Panc1 (cell line): ENCODE measurements at regions not wholly inside any gene's neighbourhood (a gene's known extent, or its start where the extent isn't known, plus 50 kb on each side); places are given as distances from the start of the nearest gene placed in this dataset.

ENCODE experiments used
- ATAC-seq: fragments of 200-7000 bp; cut with Tn5 transposase; 2 replicates; pipeline ENCODE4 v1.9.1; 2020; ENCODE audit warnings: mild to moderate bottlenecking, moderate library complexity
- BruUV-seq: library from RNA; stranded (reverse); fragments of 400-500 nt; replicated peaks from 2 replicates; lab custom pipeline; 2021; lab: Mats Ljungman, UMichigan
- CTCF ChIA-PET: fragments of 300-600 bp; sonication (Branson Sonifier 250); formaldehyde crosslinking; loops from one replicate; lab custom pipeline; 2022; ENCODE audit warnings: antibody characterized with exemption; lab: Charles Lee
- POLR2A ChIA-PET: fragments of 300-600 bp; sonication (Branson Sonifier 250); formaldehyde crosslinking; loops from one replicate; lab custom pipeline; 2022; ENCODE audit warnings: antibody characterized with exemption; lab: Charles Lee
- DNase-seq: peaks from one replicate; pipeline ENCODE4 v3.0.0-alpha.2; 2010; ENCODE audit warnings: low read depth, low spot score
- H3K27ac ChIP-seq: 2 replicates; pipeline ENCODE4 v1.5.1; 2011; ENCODE audit warnings: mild to moderate bottlenecking, low read length, inconsistent platforms
- H3K27me3 ChIP-seq: fragments of 200-500 bp; sonication (Bioruptor generic); 2 replicates; pipeline ENCODE4 v1.6.0; 2014; ENCODE audit warnings: low read length, inconsistent platforms; ENCODE audit not compliant: control insufficient read depth, insufficient read depth
- H3K36me3 ChIP-seq: fragments of 200-500 bp; sonication (Bioruptor generic); 2 replicates; pipeline ENCODE4 v1.5.1; 2014; ENCODE audit warnings: inconsistent platforms, mild to moderate bottlenecking, low read length, moderate library complexity; ENCODE audit not compliant: control insufficient read depth, insufficient read depth
- H3K4me1 ChIP-seq: 2 replicates; pipeline ENCODE4 v1.5.1; 2011; ENCODE audit warnings: inconsistent platforms, mild to moderate bottlenecking, low read length, moderate library complexity; ENCODE audit not compliant: control insufficient read depth, insufficient read depth
- H3K4me3 ChIP-seq, 2 experiments: 2 replicates each; pipeline ENCODE4 v1.5.1; 2011 to 2012; ENCODE audit warnings: low read depth in 2 of 2, low read length in 2 of 2, mild to moderate bottlenecking in 2 of 2, inconsistent platforms in 1 of 2, moderate library complexity in 1 of 2
- H3K9me3 ChIP-seq: fragments of 200-500 bp; sonication (Bioruptor generic); 2 replicates; pipeline ENCODE4 v1.5.1; 2014; ENCODE audit warnings: low read depth, mild to moderate bottlenecking, inconsistent platforms, low read length, moderate library complexity; ENCODE audit not compliant: control insufficient read depth, insufficient read depth
- POLR2AphosphoS5 ChIP-seq: IDR thresholded peaks from 2 replicates; pipeline ENCODE4 v1.6.1; 2012; ENCODE audit warnings: mild to moderate bottlenecking, low read depth, low read length, moderate library complexity
- SIN3A ChIP-seq: IDR thresholded peaks from 2 replicates; pipeline ENCODE4 v1.6.1; 2012; ENCODE audit warnings: low read depth, mild to moderate bottlenecking, low read length, moderate library complexity, borderline replicate concordance; ENCODE audit not compliant: insufficient read depth
- TCF7L2 ChIP-seq: IDR thresholded peaks from 2 replicates; pipeline ENCODE4 v1.6.1; 2011; ENCODE audit warnings: mild to moderate bottlenecking, low read depth, low read length, inconsistent platforms
- in situ Hi-C: cut with HindIII; loops from 2 replicates; pipeline ENCODE4 v1.10.0; 2016; ENCODE audit warnings: low sequenced_read_pairs, low pct_unique_long_range_greater_than_20kb
- intact Hi-C: fragments of 100-400 bp; cut with micrococcal nuclease; formaldehyde crosslinking; loops from one replicate; pipeline ENCODE4 v1.10.0; 2022; ENCODE audit not compliant: unreplicated experiment
- TF ChIP-seq, protein P1 (sequence below): fragments of 450-650 bp; IDR thresholded peaks from 2 replicates; pipeline ENCODE4 v1.5.1; 2017; ENCODE audit warnings: mild to moderate bottlenecking
- TF ChIP-seq, protein P2 (sequence below), 2 experiments: IDR thresholded peaks; 2 replicates each; pipeline ENCODE4 v1.6.1; 2011 to 2012; ENCODE audit warnings: low read depth in 2 of 2, control low read depth in 1 of 2, low read length in 1 of 2, mild to moderate bottlenecking in 1 of 2, moderate library complexity in 1 of 2; ENCODE audit not compliant: insufficient read depth in 1 of 2

- DNase-seq (no peak), ATAC-seq (no peak)
- ChIA-PET CTCF (no interaction called here), POLR2A (no interaction called here)
- no peaks in the 10 kb centered on the region for H3K4me1 ChIP-seq
- BruUV-seq = no TSS peak
- no peaks in the 10 kb centered on the region for H3K27me3 ChIP-seq
- no peak overlapping the region for H3K27ac ChIP-seq
- TF ChIP-seq, protein P1, sequence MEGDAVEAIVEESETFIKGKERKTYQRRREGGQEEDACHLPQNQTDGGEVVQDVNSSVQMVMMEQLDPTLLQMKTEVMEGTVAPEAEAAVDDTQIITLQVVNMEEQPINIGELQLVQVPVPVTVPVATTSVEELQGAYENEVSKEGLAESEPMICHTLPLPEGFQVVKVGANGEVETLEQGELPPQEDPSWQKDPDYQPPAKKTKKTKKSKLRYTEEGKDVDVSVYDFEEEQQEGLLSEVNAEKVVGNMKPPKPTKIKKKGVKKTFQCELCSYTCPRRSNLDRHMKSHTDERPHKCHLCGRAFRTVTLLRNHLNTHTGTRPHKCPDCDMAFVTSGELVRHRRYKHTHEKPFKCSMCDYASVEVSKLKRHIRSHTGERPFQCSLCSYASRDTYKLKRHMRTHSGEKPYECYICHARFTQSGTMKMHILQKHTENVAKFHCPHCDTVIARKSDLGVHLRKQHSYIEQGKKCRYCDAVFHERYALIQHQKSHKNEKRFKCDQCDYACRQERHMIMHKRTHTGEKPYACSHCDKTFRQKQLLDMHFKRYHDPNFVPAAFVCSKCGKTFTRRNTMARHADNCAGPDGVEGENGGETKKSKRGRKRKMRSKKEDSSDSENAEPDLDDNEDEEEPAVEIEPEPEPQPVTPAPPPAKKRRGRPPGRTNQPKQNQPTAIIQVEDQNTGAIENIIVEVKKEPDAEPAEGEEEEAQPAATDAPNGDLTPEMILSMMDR = peak; percentile 31; the same call in 1 of the 2 replicates
- TF ChIP-seq, protein P2, sequence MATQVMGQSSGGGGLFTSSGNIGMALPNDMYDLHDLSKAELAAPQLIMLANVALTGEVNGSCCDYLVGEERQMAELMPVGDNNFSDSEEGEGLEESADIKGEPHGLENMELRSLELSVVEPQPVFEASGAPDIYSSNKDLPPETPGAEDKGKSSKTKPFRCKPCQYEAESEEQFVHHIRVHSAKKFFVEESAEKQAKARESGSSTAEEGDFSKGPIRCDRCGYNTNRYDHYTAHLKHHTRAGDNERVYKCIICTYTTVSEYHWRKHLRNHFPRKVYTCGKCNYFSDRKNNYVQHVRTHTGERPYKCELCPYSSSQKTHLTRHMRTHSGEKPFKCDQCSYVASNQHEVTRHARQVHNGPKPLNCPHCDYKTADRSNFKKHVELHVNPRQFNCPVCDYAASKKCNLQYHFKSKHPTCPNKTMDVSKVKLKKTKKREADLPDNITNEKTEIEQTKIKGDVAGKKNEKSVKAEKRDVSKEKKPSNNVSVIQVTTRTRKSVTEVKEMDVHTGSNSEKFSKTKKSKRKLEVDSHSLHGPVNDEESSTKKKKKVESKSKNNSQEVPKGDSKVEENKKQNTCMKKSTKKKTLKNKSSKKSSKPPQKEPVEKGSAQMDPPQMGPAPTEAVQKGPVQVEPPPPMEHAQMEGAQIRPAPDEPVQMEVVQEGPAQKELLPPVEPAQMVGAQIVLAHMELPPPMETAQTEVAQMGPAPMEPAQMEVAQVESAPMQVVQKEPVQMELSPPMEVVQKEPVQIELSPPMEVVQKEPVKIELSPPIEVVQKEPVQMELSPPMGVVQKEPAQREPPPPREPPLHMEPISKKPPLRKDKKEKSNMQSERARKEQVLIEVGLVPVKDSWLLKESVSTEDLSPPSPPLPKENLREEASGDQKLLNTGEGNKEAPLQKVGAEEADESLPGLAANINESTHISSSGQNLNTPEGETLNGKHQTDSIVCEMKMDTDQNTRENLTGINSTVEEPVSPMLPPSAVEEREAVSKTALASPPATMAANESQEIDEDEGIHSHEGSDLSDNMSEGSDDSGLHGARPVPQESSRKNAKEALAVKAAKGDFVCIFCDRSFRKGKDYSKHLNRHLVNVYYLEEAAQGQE (IDR thresholded peaks at IDR 0.05; ENCODE audit: insufficient read depth in 1 of 2, low read depth in 2 of 2, low read length in 1 of 2) = no peak
- TF ChIP-seq TCF7L2 = no peak
- TF ChIP-seq POLR2AphosphoS5 = no peak
- TF ChIP-seq SIN3A = no peak
- intact Hi-C loops (loop anchor here (5.0 kb wide), 1 partner anchor 115 kb away; no protein-coding TSS in a partner anchor), in situ Hi-C loops (no loop called here)
- no peaks in the 10 kb centered on the region for H3K36me3 ChIP-seq
- H3K9me3 ChIP-seq = no peaks in the 10 kb centered on the region
- H3K4me3 ChIP-seq = no peak overlapping the region
These were observed 430.9 kb downstream of the C4orf33 start for GRCh38 chr4:129526812-129527211.

DNA sequence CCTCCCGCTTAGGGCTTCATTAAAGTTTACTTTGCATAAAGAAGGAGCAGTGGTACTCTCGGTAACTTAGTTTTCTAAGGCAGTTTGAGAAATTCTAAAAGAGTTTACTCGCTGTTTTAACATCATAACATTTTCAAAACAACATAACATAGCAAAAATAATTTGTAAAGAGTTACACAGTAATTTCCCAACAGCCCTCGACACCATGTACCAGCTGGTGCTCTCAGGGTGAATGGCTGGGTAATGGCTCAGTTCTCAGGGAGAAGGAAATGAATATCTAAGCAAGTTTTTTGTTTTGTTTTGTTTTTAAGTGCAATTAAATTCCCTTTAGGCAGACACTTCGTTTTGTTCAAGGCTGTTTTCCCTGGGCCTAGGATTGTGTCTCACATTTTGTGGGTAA, 435.3 kb downstream of the C4orf33 start:
- no peaks in the 10 kb centered on the region for H3K36me3 ChIP-seq
- TF ChIP-seq POLR2AphosphoS5 (no peak), TCF7L2 (no peak), SIN3A (no peak)
- TF ChIP-seq, protein P2 (IDR thresholded peaks at IDR 0.05; ENCODE audit: insufficient read depth in 1 of 2, low read depth in 2 of 2, low read length in 1 of 2) = no peak
- TF ChIP-seq, protein P1 = no peak
- intact Hi-C loops (no loop called here), in situ Hi-C loops (no loop called here)
- ChIA-PET POLR2A (no interaction called here), CTCF (no interaction called here)
- H3K4me3 ChIP-seq = no peak overlapping the region
- BruUV-seq = no TSS peak
- H3K4me1 ChIP-seq = no peaks in the 10 kb centered on the region
- ATAC-seq (no peak), DNase-seq (no peak)
- H3K27ac ChIP-seq = no peak overlapping the region
- no peaks in the 10 kb centered on the region for H3K9me3 ChIP-seq
- no peaks in the 10 kb centered on the region for H3K27me3 ChIP-seq
